ENCODE measurements at regions not wholly inside any gene's neighbourhood (a gene's known extent, or its start where the extent isn't known, plus 50 kb on each side); places are given as distances from the start of the nearest gene placed in this dataset.

- DNase-seq, result no peak
Observed at GRCh38 chr12:42804928-42805327, 215.4 kb upstream of the PRICKLE1 start.

GRCh38 chr12:42802785-42803189 lies 213.2 kb upstream of the PRICKLE1 start:
- no peak for DNase-seq

- DNase-seq, result no peak
Observed at GRCh38 chr12:42801271-42801670, 211.7 kb upstream of the PRICKLE1 start.

GRCh38 chr12:42799966-42800365 lies 210.4 kb upstream of the PRICKLE1 start:
- DNase-seq, result no peak

- DNase-seq, result no peak
Observed at GRCh38 chr12:42798811-42799438, 209.4 kb upstream of the PRICKLE1 start.

- no peak for DNase-seq
Observed at GRCh38 chr12:42794806-42795205, 205.3 kb upstream of the PRICKLE1 start.

- no peak for DNase-seq
Observed at GRCh38 chr12:42793166-42793565, 203.6 kb upstream of the PRICKLE1 start.

GRCh38 chr12:42792265-42792664 lies 202.7 kb upstream of the PRICKLE1 start:
- DNase-seq, result no peak

GRCh38 chr12:42791399-42791798 lies 201.9 kb upstream of the PRICKLE1 start:
- no peak for DNase-seq

- DNase-seq, result no peak
Observed at GRCh38 chr12:42790761-42791151, 201.2 kb upstream of the PRICKLE1 start.

- no peak for DNase-seq
Observed at GRCh38 chr12:42789808-42790760, 200.5 kb upstream of the PRICKLE1 start.

GRCh38 chr12:42786400-42787148 lies 197.0 kb upstream of the PRICKLE1 start:
- DNase-seq, result no peak

GRCh38 chr12:42785944-42786343 lies 196.4 kb upstream of the PRICKLE1 start:
- DNase-seq, result no peak

GRCh38 chr12:42780671-42781070 lies 191.1 kb upstream of the PRICKLE1 start:
- no peak for DNase-seq

- DNase-seq, result no peak
Observed at GRCh38 chr12:42779186-42779859, 189.8 kb upstream of the PRICKLE1 start.

GRCh38 chr12:42776396-42776795 lies 186.8 kb upstream of the PRICKLE1 start:
- DNase-seq, result no peak

- DNase-seq, result no peak
Observed at GRCh38 chr12:42774238-42774637, 184.7 kb upstream of the PRICKLE1 start.

- no peak for DNase-seq
Observed at GRCh38 chr12:42770261-42770660, 180.7 kb upstream of the PRICKLE1 start.

GRCh38 chr12:42769455-42769854 lies 179.9 kb upstream of the PRICKLE1 start:
- no peak for DNase-seq

- DNase-seq, result no peak
Observed at GRCh38 chr12:42767998-42768397, 178.5 kb upstream of the PRICKLE1 start.

GRCh38 chr12:42767326-42767954 lies 177.9 kb upstream of the PRICKLE1 start:
- no peak for DNase-seq
